ENCODE measurements at regions not wholly inside any gene's neighbourhood (a gene's known extent, or its start where the extent isn't known, plus 50 kb on each side); places are given as distances from the start of the nearest gene placed in this dataset.

DNA sequence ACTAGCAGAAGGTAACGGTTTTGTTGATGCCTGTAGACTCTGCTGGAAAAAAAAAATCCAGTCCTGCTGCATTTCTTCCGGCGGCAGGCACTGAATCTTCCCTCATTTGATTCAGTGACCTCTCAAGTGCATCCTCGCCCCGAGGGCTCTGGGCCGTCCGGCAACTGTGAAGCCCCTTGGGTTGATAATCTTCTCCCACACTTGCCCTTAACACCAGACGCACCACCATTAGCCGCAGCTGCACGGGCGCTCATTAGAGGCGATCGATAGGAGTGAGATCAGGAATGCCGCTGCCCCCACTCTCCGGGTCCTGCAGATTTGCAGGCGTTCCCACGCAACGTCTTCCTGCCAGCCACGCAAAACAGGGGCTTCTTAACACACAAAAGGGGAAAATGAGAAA, 200.0 kb upstream of the MKI67 start:
- TF ChIP-seq, protein P1, sequence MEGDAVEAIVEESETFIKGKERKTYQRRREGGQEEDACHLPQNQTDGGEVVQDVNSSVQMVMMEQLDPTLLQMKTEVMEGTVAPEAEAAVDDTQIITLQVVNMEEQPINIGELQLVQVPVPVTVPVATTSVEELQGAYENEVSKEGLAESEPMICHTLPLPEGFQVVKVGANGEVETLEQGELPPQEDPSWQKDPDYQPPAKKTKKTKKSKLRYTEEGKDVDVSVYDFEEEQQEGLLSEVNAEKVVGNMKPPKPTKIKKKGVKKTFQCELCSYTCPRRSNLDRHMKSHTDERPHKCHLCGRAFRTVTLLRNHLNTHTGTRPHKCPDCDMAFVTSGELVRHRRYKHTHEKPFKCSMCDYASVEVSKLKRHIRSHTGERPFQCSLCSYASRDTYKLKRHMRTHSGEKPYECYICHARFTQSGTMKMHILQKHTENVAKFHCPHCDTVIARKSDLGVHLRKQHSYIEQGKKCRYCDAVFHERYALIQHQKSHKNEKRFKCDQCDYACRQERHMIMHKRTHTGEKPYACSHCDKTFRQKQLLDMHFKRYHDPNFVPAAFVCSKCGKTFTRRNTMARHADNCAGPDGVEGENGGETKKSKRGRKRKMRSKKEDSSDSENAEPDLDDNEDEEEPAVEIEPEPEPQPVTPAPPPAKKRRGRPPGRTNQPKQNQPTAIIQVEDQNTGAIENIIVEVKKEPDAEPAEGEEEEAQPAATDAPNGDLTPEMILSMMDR (IDR thresholded peaks at IDR 0.05), result no peak
- TF ChIP-seq POLR2A (IDR thresholded peaks at IDR 0.05), result no peak
